NCI-H82 (cell line): ENCODE measurements at regions not wholly inside any gene's neighbourhood (a gene's known extent, or its start where the extent isn't known, plus 50 kb on each side); places are given as distances from the start of the nearest gene placed in this dataset.

Source experiments
- DNase-seq: peaks from one replicate; lab custom pipeline; 2025; lab: John Stamatoyannopoulos, UW

DNA sequence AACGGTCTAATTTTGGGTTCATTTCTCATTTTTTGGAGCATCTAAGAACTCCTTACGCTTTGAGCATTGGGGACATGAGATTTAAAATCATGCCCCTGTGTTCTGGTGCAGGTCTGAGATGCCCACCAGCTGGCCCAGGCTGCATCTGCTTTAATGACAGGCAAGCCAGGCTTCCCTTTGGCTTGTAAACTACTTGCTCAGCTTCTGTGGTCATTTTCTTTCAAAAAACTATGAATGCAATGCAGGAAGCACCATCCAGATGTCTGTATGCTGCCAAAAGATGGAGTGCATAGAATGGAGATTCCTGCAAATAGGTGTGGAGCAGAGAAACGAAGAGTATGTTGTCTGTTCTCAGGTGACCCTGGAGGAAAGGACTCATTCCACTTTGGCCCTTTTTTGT lies 399.9 kb upstream of the ADAMTSL1 start:
- DNase-seq, result no peak

DNA sequence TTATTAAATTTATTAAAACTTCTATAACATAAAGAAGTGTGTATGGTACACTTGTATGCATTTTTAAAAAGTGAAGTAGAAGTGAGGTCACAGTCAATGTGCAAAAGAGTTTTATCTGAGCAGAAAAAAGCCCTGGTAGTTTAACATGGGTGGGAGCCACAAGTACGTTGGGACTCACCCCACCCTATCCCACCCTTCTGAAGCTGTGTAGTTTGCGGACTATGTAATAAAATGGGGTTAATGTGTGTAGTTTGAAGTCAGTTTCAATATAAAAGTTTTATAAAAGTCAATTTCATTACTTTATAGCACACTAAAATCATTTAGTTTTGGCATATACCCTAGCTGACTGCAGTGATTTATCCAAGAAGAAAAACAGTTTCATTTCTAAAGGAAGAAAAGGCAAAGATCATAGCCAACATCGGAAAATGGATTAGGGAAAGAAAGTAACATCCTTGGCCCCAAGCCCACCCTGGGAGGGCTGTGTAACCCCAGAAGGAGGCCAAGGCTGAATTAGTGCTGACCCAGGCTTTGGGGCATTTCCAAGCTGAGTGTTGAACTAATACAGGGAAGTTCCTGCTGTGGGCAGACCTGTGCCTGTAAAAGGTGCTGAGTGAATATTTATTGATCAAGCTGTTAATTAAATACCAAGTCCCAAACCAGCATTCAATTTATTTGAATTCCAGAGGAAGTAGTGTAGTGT lies 398.6 kb upstream of the ADAMTSL1 start:
- DNase-seq, result no peak

DNA sequence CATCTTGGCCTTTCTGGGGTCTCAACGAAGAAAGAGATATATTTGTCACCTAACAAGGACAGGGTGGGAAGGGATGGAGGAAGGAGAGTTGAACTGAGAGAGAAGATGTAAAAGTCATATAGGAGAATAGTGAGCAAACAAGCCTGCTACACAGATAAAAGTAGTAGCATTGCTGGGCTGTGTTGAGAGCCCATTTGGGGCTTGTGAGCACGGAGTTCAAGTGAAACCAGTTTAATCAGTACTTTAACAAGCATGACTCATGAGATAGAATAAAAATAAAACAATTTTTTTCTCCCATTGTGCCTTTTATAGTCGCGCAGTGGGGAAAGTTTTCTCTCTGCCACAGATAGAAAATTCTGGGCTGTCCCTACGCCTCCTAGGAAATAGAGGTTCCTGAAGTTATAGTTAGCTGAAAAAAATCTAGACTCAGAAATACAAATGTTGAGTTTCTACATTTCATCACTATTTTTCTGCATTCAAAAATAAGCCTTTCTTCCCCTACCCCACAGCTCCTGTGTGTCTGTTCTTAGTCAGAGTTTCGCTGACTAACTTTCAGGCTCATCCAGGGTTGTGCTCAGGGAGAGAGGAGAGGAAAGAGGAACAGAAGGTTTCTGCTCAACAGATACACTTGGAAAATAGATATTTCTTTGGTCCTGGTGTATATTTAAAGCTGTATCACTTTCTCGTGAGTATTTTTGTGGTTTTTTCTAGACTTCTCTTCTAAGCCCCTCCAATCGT lies 395.8 kb upstream of the ADAMTSL1 start:
- no peak for DNase-seq

DNA sequence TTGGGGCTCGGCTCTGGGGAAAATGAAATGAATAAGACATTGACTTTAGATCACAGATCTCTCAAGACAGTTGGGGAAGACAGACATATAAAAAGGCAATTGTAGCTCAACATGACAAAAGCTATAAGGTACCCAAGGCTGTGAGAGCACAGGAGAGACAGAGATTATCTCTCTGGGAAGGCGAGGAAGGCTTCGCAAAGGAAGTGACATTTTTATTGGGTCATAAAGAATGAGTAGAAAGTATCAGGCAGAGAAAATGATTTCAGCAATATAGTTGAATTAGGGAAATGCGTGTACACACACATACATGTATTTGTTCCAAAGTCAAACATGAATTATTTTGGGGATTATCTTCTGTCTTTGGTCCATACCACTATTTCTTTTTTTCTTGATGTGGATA lies 381.8 kb upstream of the ADAMTSL1 start:
- DNase-seq, result no peak

DNA sequence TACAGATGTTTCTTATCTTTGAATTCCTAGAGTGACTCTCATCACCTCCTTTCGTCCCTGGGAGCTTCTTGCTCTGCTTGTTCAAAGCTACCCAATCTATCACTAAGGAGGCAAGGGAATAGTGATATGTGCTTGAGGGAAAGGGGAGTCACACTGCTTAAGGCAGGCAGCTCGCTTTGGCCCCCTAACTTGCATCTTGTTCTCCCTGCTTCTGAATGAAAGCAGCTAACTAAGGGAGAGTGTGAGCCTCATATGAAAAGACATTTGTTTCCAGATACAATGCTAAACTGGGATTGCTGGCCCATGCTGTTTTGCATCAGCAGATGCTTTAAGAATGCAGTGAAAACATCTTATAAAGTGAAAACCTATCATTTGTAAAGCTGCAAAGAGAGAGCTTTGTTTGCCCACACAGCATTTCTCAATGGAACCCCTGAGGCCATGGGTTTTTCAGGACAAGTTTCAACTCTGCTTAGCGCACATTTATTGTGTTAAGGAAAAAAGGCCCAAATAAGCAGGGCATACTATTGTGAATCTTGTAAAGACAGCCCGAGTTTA lies 367.9 kb upstream of the ADAMTSL1 start:
- DNase-seq, result no peak

DNA sequence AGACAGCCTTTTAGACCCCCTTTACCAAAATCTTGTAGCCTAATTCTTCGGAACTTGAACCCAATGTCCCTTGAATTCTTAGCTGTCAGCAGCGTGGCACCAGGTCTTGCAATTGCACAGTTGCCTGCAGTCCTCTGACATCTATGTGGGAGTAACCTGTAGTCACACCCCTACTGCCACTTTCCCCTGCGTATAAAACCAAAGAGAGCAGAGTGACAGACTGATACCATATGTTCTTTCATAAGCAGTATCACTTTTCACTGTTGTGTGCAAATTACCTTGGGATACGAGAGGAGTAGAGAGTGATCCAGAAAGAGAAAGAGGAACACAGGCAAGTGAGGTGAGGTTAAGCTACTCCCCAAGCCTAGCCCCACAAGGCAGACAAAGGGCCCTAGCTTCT lies 364.3 kb upstream of the ADAMTSL1 start:
- no peak for DNase-seq

DNA sequence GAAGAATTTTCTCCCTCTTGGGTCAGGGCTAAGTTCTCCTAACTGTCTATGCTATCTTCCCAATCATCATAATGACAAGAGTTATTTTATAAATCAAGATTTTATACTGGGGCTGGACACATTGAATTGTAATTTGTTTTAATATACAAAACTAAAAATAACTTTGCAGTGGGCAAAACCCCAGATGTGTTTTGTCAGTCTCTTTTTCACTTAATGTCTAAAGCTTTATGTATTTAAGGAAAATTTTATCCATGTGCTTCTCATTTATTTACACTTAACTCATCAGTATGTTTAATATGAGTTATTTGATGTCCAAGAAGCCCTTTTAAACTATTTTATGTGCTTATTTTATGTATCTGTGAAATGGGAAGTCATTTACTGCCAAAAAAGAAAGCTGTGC lies 362.8 kb upstream of the ADAMTSL1 start:
- no peak for DNase-seq

DNA sequence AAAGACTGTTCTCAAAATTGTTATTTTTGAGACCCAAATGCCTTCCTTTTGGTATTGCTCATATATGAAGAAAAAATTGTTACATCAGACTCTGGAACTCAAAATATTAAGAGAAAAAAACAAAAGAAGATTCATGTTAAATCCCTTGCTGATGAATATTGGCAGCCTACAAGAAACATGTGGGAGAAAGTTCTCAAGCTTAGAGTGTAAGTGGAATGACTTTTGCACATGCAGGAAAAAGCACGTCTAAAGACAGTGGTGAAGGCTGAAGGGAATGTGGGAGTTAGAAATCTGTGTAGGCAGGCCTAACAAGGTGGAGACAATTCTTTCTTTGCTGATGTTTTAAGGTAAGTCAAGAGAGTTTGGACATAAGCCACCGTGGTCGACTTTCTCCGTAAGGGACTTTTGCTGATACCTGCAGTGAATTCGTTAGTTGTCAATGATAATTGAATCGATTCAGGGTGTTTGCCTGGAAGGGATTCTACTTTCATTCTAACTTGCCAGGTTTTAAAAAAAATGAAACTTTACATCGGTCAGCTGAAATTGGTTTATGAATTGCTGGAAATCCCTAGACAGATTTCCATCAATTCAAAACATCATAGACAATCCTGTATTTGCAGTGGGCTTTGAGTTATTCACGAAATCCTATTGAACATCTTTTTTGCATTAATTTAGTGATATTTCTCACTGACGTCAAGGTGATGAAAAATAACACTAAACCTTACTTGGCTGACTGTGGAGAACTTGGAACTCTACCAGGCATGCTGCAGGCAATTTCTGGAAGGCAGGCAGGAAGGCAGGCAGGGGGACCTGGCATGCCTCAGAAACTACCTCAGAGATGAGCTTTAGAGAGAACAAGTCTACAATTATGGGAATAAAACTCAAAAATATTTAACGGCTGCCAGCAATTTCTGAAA lies 359.1 kb upstream of the ADAMTSL1 start:
- no peak for DNase-seq

DNA sequence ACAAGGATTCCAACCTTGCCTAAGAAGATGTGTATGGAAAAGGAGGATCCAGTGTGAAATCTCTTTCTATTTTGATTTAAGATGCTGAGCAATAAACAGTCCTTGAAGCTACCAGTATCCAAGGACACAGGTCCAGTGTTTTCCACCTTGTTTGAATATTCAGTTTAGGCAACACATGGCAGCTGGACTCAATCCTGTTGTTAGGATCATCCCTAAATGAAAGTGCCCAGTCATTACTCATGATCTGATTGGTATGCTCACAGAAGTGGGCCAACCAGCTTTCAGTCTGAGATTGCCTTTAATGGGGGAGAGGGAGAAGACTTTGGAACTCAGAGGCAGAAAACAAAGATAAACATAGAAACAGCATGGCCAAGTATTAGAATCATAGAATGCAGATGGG lies 355.7 kb upstream of the ADAMTSL1 start:
- peak; percentile 89 for DNase-seq

DNA sequence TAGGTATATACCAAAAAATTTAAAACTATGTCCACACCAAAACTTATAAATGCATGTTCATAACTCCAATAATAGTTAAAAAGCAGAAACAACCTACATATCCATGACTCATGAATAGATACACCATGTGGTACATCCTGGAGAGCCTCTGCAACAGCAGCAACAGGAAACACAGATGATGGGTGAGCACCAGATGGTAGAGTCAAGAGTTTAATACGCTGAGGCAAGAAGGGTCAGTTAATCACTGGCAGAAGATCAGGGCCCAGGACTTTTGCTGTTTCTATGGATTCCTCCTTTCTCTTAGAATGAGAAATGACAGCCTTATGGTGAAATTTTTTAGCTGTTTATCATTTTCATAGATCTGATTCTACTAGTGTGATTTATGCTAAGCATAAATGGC lies 351.8 kb upstream of the ADAMTSL1 start:
- DNase-seq, result peak; percentile 83

DNA sequence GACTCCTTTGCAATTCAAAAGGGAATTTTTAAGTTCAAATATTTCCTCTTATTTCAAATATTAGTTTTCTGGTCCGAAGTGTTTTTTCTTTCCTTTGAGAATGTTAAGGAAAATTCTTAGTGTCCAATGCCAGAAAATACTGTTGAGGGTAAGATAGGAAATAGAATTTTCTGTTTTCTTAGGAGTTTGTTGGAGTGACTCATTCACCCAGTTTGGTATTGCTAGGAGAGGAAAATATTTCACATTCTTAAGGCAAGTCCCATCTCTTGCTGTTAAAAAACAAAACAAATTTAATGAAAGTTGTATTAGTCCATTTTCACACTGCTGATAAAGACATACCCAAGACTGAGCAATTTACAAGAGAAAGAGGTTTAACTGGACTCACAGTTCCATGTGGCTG lies 349.2 kb upstream of the ADAMTSL1 start:
- no peak for DNase-seq

DNA sequence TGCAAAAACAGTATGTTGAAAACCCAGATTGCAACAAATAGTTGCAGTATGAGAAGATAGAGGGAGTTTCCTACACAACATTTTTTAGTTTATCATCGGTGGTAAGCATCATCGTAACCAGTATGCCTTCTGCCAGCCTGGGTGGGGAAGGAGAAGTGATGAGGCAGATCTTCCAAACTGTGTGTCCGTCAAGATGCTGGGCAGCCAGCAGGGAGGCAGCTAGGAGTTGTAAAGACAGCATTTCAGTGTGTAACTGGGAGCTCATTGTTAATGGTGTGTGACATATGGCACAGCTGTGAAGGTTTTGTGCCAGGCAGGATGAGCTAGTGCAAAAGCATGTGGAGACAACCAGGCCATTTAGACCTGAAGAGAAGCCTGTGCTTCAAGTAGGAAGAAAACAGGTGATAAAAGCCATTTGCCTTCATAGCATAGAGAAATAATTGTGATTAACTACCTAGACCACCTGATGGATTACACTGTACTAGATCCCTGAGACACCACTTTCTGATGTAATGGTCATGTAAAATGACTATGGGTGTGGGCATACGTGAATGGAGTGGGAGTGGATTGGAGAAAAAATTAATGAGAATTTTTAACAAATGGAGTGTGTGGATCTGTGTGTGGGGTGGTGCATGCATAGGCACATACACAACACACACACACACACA lies 347.0 kb upstream of the ADAMTSL1 start:
- peak; percentile 42 for DNase-seq

DNA sequence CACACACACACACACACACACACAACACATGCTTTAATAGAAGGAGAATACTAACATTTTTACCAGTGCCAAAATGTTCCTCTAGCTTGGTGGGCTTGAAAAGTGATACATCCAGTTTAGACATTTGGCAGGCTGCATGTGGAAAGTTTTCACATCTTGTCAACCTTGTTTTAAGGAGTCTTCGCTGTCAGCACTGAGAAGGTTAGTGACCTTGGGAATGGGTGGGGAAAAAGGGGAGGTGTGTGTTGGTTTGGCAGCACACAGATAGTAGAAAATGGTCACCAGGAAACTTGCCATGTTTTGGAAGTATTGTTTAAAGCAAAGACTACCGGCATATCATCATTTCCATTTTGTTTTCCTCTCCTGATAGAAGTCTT lies 346.5 kb upstream of the ADAMTSL1 start:
- DNase-seq, result no peak

DNA sequence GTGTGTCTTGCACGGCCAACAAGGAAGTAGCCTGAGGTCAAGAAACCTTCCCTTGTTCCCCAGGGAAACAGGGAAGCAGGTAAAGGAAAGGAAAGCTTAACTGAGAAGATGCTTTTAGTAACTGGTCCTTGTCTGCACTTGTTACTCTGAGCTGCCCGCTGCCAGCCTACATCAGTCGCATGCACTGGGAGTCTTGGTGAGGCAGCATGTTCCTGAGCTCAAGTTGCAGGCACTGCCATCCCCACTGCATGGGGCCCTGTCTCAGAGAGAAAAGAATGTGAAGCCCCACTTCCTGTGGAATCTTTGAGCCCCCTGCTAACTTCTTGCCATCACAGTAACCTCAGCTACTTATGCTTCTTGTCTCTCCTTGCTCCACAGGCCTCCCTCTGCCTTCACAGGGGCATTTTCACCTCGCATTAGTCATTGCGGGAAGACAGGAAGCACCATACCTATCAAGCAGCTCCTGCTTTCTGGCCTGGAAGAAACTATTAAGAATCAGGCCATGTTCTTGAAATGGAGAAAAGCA lies 344.1 kb upstream of the ADAMTSL1 start:
- DNase-seq, result no peak

DNA sequence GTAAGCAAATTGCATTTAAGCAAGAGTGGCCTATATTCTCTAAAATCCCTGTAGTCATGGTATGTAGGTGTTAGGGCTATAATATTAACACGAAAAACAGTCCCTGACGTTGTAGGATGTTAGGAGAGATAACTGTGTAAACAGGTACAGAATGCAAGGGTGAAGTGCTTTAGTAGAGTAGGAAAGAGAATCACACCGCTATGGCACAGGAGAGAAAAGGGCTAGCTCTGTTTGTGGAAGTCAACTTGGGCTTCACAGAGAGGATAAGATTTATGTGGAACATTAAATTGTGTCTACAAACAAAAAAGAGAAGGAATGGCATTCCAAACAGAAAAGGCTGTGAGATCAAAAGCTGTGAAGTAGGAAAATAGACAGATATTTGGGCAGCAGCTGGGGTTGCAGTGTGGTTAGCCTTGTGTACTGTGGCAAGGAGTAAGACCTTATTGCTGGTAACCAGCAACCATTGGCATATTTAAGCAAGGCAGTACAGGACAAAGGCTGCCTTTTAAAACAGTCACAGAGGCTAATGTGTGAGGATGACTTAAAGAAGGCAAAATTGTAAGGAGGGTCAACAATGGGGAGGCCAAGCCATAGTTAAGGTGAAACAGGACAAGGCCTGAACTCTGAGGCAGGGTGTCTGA lies 337.5 kb upstream of the ADAMTSL1 start:
- no peak for DNase-seq

DNA sequence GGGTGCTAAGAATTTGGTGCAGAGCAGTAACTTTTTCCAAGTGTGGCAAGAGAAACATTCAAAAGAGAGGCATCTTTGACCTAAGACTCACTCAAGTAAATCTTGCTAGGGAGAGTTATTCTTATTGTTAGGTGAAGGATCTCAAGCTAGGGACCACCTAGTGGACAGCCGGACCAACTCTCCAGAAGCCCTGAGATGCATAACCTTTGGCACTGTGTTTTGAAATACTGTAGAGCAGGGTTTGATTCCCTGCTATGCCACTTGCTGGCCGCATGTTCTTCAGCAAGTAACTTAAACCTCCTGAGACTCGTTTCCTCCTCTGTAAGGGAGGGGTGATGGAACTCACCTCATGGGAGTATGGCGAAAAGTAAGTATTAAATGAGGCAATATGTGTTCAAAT lies 336.1 kb upstream of the ADAMTSL1 start:
- no peak for DNase-seq

DNA sequence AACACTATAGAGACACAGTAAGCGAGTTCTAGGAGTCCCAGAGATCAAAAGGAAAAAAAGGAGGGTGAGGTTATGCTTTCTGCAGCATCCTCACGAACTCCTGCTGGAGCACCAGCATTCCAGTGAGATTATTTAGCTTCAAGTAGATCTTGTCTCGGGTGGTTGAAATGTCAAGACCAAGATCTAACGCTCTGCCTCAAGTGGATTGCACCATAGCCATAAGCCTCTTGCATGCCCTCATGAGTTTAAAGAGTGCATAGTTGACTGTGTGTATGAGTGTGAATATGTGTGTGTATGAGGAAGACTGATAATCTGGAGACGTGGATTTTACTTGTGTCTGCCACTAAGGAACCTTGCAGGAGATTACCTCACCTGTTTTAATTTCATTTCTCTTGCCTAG lies 335.3 kb upstream of the ADAMTSL1 start:
- DNase-seq, result no peak

DNA sequence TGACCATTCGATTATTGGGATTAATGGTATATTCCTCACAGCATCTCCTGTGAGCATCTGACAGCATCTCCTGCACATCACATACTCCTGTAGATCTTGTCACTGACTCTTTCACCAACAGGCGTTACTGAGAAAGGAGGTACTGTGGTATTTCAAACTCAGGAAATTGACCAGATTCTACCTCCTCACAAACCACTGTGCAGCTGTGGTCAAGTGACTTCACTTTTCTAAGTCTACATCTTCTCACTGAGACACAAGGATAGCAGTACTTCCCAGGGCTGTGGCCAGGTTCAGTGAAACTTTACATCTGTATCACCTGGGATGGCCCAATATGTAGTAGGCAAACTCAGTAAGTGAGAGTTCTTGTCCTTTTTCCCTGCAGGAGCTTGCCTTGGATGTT lies 332.3 kb upstream of the ADAMTSL1 start:
- DNase-seq, result no peak

DNA sequence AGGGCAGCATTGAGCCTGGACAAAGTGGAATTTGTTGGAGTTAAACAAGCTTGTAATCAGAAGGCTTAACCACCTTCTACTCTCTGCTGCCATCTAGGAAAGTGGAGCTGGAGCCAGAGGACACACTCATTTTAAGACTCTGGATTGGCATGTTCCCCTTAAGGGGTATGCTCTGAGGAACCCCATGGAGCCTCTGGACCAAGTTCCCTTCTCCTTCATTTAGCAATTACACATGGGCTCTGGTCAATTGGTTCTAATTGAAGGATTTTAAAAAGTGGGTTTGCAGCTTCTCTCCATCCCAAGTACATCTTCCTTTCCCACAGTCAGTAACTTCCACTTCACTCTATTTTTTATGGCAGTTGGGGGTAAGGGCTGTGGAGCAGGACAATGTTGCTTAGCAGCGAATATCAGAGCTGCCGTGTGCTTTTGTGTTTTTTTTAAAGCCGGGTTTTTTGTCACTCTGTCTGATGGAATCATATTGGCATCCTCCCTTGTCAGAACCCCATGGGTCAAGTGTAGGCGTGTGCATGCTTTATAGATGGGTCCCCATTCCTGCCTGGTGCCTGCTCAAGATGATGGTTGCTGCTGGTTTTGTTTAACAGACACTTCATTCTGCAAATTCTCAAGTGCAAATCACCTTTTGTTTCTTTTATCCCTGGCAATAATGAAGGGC lies 330.7 kb upstream of the ADAMTSL1 start:
- DNase-seq, result peak; percentile 29

DNA sequence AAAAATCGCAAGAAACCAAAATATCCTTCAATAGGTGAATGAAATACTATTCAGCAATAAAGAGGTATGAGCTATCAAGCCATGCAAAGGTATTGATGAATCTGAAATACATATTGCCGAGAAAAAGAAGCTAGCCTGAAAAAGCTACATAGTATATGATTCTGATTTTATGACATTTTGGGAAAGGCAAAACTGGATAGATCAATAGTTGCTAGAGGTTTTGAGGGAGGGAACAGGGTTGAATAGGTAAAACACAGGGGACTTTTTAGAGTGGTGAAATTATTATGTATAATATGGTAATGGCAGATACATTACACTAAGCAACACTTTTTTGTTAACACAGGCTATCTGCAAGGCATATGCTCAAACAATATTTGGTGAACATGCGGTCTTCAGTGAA lies 327.6 kb upstream of the ADAMTSL1 start:
- DNase-seq, result no peak
